COLO829 (cell line): ENCODE measurements at regions not wholly inside any gene's neighbourhood (a gene's known extent, or its start where the extent isn't known, plus 50 kb on each side); places are given as distances from the start of the nearest gene placed in this dataset.
"Not testable (repeated sequence)": the region's sequence is repeated elsewhere in the genome, so short reads cannot be mapped to it uniquely, and the experiment has no call there.

Experiments
- DNase-seq: peaks from one replicate; pipeline ENCODE4 v3.0.0; 2012; ENCODE audit warnings: low spot score

DNA sequence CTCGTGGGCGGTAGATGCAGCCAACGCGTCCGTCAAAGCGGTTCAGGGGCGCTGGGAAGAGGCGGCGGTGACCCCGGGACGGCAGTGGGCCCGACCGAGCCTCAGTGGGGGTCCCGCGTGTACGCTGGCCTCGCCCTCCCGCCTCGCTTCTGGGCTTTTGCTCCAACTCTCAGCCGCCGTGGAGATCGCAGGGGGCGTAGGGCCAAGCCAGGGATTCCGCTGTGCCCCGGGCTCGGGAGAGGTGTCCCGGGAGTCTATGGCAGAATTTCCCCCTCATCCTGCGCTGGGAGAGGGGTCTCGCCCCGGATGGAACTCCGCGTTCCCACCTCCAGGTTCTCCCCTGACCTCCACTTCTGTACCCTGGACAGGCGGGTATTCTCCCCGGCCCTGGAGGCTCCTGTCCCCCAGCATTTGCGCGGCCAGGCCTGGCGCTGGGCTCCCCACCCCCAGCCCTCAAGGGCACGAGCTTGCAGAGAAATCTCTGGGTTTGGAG lies 131.9 kb downstream of the MRPL36 start:
- no peak for DNase-seq

- peak; percentile 22 for DNase-seq
Observed at GRCh38 chr5:1666812-1667588, 132.6 kb downstream of the MRPL36 start.

- DNase-seq = no peak
Observed at GRCh38 chr5:1666221-1666620, 133.4 kb downstream of the MRPL36 start.

DNA sequence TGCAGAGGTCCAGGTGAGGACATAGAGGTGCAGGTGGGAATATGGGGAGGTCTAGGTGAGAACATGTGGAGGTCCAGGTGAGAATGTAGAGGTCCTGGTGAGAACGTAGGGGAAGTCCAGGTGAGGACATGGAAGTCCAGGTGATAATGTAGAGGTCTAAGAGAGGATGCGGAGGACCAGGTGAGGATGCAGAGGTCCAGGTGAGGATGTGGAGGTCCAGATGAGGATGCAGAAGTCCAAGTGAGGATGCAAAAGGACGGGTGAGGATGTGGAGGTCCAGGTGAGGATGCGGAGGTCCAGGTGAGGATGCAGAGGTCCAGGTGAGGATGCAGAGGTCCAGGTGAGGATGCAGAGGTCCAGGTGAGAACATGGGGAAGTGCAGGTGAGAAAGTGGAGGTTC lies 133.8 kb downstream of the MRPL36 start:
- DNase-seq = no peak

DNA sequence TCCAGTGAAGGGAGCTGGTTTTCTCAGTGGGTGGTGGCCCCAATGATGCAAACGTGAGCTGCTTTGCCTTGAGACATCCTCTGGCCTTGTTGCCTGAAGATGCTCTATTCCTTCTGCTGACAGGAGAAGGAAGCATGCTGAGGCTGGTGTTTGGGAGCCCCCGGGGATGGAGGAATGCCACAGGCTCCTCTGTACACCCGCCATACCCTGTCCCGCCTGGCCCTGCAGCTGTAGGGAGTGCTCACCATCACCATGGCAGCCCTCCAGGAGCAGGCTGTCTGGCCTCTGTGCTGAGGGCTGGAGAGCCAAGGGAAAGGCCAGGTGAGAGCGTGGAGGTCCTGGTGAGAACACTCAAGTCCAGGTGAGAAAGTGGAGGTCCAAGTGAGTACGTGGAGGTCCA lies 134.4 kb downstream of the MRPL36 start:
- DNase-seq = no peak

- no peak for DNase-seq
Observed at GRCh38 chr5:1663186-1663585, 136.5 kb downstream of the MRPL36 start.

GRCh38 chr5:1662559-1663085 lies 137.0 kb downstream of the MRPL36 start:
- no peak for DNase-seq

DNA sequence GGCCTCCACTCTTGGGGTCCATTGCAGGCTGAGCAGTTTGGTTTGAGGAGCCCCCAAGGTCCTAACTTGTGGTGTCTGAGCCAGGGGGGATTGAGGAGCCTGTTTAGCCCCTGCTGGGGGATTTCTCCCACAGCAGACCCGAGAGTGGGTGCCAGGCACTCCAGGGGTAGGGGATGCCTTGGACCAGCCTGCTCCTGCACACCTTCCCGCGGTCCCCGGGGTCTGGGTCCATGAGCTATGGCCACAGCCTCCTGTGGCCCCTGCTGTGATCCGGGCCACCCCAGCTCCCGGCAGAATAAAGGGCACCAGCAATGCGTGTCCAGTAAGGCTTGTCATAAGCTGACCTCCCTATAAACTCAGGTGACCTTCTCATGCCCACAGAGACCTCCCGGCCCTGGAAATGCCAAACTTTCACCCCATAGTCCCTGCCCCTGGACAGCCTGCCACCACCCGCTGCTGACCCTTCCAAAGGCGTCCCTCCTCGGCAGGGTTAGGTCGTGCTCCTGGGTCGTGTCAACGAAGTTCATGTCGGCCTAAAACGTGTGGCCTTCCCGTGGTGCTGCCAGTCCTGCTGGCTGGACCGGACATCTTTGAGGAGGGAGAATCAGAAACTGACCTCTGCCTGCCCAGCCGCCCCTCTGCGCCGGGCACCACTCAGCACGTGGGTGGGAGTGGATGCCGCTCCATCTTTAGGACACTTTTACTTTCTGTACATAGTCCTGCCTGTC lies 137.6 kb downstream of the MRPL36 start:
- DNase-seq = no peak

DNA sequence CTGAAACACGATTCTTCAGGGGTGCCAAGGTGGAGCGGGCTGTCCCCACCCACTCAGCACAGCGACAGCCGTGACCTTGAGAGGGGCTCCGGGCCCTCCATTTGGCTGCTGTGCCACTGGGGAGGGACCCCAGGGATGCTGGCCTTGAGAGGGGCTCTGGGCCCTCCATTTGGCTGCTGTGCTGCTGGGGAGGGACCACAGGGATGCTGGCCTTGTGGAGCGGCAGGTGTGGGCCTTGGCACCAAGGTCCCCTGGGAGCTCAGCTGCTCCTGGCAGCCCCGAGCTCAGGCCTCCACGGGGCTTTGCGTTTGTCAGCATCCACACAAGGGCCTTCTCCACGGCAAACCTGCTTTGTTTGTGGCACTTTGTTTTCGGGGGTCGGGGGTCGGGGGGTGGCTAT lies 137.6 kb upstream of the LPCAT1 start:
- DNase-seq = no peak

GRCh38 chr5:1660511-1660910 lies 136.8 kb upstream of the LPCAT1 start:
- no peak for DNase-seq

GRCh38 chr5:1660001-1660400 lies 136.2 kb upstream of the LPCAT1 start:
- DNase-seq = no peak

DNA sequence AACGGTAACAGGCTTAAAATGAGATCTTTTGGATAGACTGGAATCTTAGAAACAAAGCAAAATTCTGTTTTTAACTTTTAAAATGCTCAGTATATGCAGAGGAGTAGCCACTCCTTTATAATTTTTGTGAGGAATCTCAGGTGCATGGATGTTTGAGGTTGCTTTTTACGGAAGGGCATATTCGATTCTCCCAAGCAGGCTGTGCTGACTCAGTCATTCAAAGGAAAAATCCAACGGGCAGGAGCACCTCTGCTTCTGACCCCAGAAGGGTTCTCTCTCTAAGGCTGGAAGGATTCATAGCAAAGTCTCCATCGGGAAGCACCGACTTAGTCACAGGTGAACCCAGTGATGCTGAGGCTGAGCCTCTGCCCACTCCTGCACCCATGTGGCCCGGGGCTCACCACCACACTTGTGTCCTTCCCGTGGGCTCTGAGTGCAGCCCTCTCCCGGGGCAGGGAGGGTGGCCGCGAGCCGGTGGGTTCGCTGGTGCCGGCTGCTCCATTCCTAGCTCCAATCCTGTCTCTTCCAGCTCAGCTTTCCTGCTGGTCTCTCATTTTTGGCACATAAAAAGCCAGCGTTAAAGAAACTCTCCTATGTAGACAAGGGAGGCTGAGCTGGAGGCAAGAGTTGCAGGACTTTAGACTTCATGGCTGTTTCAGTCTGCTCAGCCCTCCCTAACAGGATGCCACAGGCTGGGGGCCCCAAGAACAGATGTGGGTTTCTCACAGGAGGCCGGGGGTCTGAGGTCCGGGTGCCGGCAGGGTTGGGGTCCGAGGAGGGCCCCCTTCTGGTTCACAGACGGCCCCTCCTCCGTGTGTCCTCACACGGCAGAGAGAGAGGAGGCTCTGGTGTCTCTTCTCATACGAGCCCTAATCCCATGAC lies 135.6 kb upstream of the LPCAT1 start:
- DNase-seq = no peak

GRCh38 chr5:1658665-1659064 lies 134.9 kb upstream of the LPCAT1 start:
- DNase-seq = no peak

- DNase-seq = no peak
Observed at GRCh38 chr5:1657161-1657741, 133.5 kb upstream of the LPCAT1 start.

DNA sequence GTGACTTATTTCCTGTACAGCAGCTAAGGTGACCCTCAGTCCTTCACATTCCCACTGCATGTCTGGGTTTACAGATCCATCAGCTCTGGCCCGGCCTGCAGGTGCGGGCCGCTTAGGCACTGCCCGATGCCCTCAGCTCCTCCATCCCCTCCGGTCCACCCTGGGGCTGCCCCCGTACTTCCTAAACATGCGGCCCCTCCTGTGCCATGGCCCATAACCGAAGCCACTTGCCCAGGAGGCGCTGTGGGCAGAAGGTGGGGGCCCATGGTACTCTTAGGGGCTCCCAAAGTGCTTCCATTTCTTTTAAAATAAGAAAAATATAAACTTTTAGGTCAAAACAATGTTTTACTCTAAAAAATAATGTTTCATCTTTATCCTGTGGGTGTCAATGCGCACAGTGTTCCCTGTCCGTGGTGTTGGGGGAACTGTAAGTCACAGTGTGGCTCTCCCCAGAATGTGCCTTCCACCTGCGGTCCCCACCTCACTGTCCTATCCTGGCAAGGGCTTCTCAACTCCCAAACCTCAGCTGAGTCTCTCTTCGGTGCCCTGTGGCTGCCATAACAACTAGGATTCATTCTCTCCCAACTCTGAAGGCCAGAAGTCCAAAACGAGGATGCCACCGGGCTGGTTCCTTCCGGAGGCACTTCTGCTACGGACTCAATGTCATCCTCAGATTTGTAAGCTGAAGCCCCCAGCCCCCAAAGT lies 132.7 kb upstream of the LPCAT1 start:
- no peak for DNase-seq

DNA sequence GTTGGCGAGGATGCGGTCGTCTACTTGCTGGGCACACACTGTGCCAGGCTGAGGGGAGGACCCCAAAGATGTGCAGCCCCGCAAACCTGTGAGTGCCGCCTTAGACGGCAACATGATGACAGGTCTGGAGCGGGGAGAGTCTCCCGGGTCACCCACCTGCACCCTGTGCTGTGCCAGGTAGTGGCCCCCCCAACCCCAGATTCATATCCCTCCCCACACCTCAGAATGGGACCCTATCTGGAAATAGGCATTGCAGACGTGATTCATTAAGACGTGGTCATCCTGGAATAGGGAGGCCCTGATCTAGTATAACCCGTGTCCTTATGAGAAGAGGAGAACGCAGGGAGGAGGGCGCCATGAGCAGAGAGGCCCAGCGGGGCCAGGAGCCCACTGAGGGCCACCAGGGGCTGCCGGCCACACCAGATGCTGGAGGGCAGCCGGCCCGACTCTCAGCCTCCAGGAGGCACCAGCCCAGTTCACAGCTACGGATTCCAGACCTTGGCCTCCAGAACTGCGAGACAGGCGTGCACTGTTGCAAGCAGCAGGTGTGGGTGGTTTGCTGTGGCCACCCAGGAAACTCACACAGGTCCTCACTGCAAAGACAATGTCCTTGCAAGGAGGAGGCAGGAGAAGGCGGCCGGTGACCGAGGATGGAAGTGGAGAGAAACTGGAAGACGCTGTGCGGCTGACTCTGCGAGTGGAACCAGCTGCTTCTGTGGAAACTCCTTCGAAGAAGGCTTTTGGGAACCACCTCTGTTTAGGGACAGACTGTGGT lies 131.9 kb upstream of the LPCAT1 start:
- DNase-seq = no peak

GRCh38 chr5:1654786-1655495 lies 131.2 kb upstream of the LPCAT1 start:
- no peak for DNase-seq

- not testable (repeated sequence) for DNase-seq
Observed at GRCh38 chr5:1653698-1654651, 130.2 kb upstream of the LPCAT1 start.
